Keratinocyte (primary cell): ENCODE measurements at regions not wholly inside any gene's neighbourhood (a gene's known extent, or its start where the extent isn't known, plus 50 kb on each side); places are given as distances from the start of the nearest gene placed in this dataset.
A peak's percentile ranks its signal among the peaks of the same experiment; 100 is the strongest.

ENCODE experiments used
- DNase-seq: peaks from one replicate; pipeline ENCODE4 v3.0.0-alpha.2; 2011; ENCODE audit warnings: low read depth, missing footprints, low spot score
- FAIRE-seq: peaks from 2 replicates; lab custom pipeline; 2011; peaks lifted over from hg19 to GRCh38; lab: Jason Lieb, UNC
- H2AFZ ChIP-seq: 2 replicates; pipeline ENCODE4 v1.6.0; 2012; ENCODE audit warnings: low read length, control low read depth, inconsistent platforms; ENCODE audit not compliant: control insufficient read depth
- H3K27ac ChIP-seq: 2 replicates; pipeline ENCODE4 v1.5.1; 2011; ENCODE audit warnings: low read length; ENCODE audit not compliant: control insufficient read depth, insufficient read depth
- H3K27me3 ChIP-seq: 3 replicates; pipeline ENCODE4 v1.6.0; 2011; ENCODE audit warnings: low read length; ENCODE audit not compliant: control insufficient read depth, insufficient read depth; ENCODE audit errors: extremely low read depth
- H3K36me3 ChIP-seq, 2 experiments: 2 replicates in 1 of 2; 3 replicates in 1 of 2; pipeline ENCODE4 v1.5.1; 2011; ENCODE audit warnings: low read length in 2 of 2, mild to moderate bottlenecking in 1 of 2; ENCODE audit not compliant: control insufficient read depth in 2 of 2, insufficient read depth in 2 of 2; ENCODE audit errors: extremely low read depth in 1 of 2
- H3K4me1 ChIP-seq: 3 replicates; pipeline ENCODE4 v1.5.1; 2011; ENCODE audit warnings: low read length; ENCODE audit not compliant: control insufficient read depth, insufficient read depth; ENCODE audit errors: extremely low read depth
- H3K4me2 ChIP-seq: 3 replicates; pipeline ENCODE4 v1.6.0; 2011; ENCODE audit warnings: low read depth, low read length; ENCODE audit not compliant: control insufficient read depth, insufficient read depth; ENCODE audit errors: extremely low read depth
- H3K4me3 ChIP-seq, 3 experiments: fragments of 200-600 bp in 1 of 3; sonication (generic) in 1 of 3; 2 replicates in 2 of 3; 3 replicates in 1 of 3; pipeline ENCODE4 v1.5.1; 2011 to 2016; ENCODE audit warnings: low read length in 3 of 3, mild to moderate bottlenecking in 3 of 3, control low read depth in 2 of 3, inconsistent platforms in 1 of 3, low read depth in 1 of 3, mixed read lengths in 1 of 3, mixed run types in 1 of 3, moderate library complexity in 1 of 3; ENCODE audit not compliant: control insufficient read depth in 2 of 3, insufficient read depth in 2 of 3; ENCODE audit errors: extremely low read depth in 1 of 3
- H3K79me2 ChIP-seq: 2 replicates; pipeline ENCODE4 v1.6.0; 2012; ENCODE audit warnings: low read length; ENCODE audit not compliant: control insufficient read depth, insufficient read depth
- H3K9ac ChIP-seq: 3 replicates; pipeline ENCODE4 v1.6.0; 2011; ENCODE audit warnings: low read length; ENCODE audit not compliant: control insufficient read depth, insufficient read depth; ENCODE audit errors: extremely low read depth
- H3K9me1 ChIP-seq: 3 replicates; pipeline ENCODE4 v1.6.0; 2011; ENCODE audit warnings: low read length; ENCODE audit not compliant: control insufficient read depth, insufficient read depth; ENCODE audit errors: extremely low read depth
- H3K9me3 ChIP-seq: 2 replicates; pipeline ENCODE4 v1.5.1; 2012; ENCODE audit warnings: low read depth, low read length; ENCODE audit not compliant: control insufficient read depth
- H4K20me1 ChIP-seq: 3 replicates; pipeline ENCODE4 v1.6.0; 2011; ENCODE audit warnings: low read length; ENCODE audit not compliant: control insufficient read depth, insufficient read depth; ENCODE audit errors: extremely low read depth
- EZH2 ChIP-seq: IDR thresholded peaks from one replicate; pipeline ENCODE4 v1.6.1; 2012; ENCODE audit warnings: inconsistent platforms, mild to moderate bottlenecking, low read length, moderate library complexity
- dilution Hi-C: fragments of 300-500 bp; cut with MboI; formaldehyde crosslinking; loops from one replicate; pipeline ENCODE4 v1.7.0; 2020; ENCODE audit warnings: low sequenced_read_pairs; ENCODE audit not compliant: extremely low pct_ligation_motif_present
- TF ChIP-seq, protein P1 (sequence below), 3 experiments: IDR thresholded peaks in 1 of 3; conservative IDR thresholded peaks in 1 of 3; optimal IDR thresholded peaks in 1 of 3; 2 replicates in 2 of 3; 3 replicates in 1 of 3; pipeline versions ENCODE3 to v1.5.1; 2011; ENCODE audit warnings: low read length in 3 of 3, mild to moderate bottlenecking in 3 of 3, moderate library complexity in 2 of 3, control low read depth in 1 of 3, inconsistent platforms in 1 of 3; ENCODE audit not compliant: insufficient read depth in 2 of 3; ENCODE audit errors: extremely low read depth in 1 of 3

DNA sequence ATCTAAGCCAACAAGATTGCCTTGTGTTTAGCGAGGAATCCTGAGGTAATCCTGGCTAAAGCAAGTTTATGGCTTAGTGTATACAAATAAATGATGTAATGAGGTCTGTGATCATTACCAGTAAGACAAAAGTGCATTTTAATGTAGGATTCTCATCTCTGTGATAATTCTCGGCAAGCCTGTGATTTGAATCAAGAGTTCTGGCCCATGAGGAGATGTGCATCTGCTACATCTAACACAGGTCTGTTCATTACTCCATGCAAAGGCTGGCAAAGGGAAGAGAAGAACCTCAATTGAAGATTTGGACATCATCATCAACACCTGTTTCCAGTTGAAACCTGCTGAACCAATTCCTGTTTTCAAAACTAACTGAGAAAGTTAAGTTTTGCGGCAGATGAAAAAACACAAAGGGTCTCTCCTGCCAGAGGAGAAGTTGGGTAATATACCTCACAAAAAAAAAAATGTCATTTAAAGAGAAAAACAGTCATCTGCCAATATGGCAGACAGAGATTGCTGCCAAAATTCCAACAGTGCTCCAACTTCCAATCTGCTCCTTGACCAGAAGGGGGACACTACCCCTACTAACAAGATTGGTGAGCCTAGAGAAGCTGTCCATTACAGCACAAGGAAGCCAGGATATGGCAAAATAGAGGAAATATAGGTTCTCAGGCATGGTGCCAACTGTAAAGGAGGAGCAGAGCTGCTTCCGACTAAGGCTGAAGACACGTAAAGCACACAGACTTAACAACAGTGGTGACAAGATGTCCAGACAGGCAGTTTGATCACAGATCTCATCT is 453.7 kb downstream of the TTLL7 start:
- no peaks in the 10 kb centered on the region for H3K36me3 ChIP-seq
- no peaks in the 10 kb centered on the region for H3K79me2 ChIP-seq
- no peak overlapping the region for H3K4me3 ChIP-seq
- no peak overlapping the region for H3K4me2 ChIP-seq
- FAIRE-seq (no peak), DNase-seq (no peak)
- H3K9ac ChIP-seq = no peak overlapping the region
- H2AFZ ChIP-seq = no peak overlapping the region
- no peaks in the 10 kb centered on the region for H3K9me3 ChIP-seq
- no peaks in the 10 kb centered on the region for H3K9me1 ChIP-seq
- dilution Hi-C loops = no loop called here
- H3K27me3 ChIP-seq = no peaks in the 10 kb centered on the region
- no peaks in the 10 kb centered on the region for H3K4me1 ChIP-seq
- no peak overlapping the region for H3K27ac ChIP-seq
- TF ChIP-seq, protein P1, sequence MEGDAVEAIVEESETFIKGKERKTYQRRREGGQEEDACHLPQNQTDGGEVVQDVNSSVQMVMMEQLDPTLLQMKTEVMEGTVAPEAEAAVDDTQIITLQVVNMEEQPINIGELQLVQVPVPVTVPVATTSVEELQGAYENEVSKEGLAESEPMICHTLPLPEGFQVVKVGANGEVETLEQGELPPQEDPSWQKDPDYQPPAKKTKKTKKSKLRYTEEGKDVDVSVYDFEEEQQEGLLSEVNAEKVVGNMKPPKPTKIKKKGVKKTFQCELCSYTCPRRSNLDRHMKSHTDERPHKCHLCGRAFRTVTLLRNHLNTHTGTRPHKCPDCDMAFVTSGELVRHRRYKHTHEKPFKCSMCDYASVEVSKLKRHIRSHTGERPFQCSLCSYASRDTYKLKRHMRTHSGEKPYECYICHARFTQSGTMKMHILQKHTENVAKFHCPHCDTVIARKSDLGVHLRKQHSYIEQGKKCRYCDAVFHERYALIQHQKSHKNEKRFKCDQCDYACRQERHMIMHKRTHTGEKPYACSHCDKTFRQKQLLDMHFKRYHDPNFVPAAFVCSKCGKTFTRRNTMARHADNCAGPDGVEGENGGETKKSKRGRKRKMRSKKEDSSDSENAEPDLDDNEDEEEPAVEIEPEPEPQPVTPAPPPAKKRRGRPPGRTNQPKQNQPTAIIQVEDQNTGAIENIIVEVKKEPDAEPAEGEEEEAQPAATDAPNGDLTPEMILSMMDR (optimal IDR thresholded peaks at IDR 0.05 in 1 of 3, IDR thresholded peaks at IDR 0.05 in 1 of 3, conservative IDR thresholded peaks at IDR 0.05 in 1 of 3; ENCODE audit: extremely low read depth in 1 of 3, insufficient read depth in 2 of 3, low read length in 3 of 3) = peak in 1 of 3 experiments; percentile 14
- TF ChIP-seq EZH2 = no peak
- no peaks in the 10 kb centered on the region for H4K20me1 ChIP-seq

DNA sequence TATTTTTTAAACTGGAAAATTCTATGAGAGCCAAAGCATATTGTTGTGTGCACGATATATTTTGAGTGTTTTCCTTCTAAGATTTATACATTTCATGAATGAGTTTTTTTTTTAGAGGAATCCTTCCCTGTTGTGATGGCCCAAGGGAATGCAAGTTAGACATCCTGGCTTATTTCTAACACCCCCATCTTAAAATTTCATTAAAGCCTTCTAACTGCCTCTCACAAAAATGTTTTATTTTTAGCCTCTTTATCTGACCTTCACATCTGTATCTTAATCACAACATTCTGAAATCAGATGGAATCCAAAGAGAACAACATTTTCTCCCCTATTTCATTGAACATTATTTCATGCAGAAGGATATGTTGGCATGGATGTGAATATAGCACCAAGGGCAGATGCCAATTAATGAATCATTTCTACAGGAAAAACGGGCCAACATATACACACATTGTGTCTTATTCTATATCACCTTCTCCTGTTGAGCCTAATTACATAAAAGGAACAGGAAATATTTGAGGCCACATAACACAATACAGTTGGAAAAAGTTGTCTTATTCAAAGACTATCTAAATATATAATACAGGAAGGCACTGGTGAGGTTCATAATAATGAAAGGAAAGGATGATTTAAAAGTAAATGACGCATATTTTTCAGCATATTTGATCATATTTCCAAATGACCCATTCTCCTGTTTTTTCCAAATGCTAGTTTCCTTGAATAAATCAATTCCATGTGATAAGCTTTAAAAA is 455.5 kb downstream of the TTLL7 start:
- TF ChIP-seq, protein P1 (optimal IDR thresholded peaks at IDR 0.05 in 1 of 3, IDR thresholded peaks at IDR 0.05 in 1 of 3, conservative IDR thresholded peaks at IDR 0.05 in 1 of 3; ENCODE audit: extremely low read depth in 1 of 3, insufficient read depth in 2 of 3, low read length in 3 of 3) = no peak
- no peak for TF ChIP-seq EZH2

More for the DNA sequence above, 455.5 kb downstream of the TTLL7 start:
- H3K36me3 ChIP-seq = no peaks in the 10 kb centered on the region
- no peak overlapping the region for H3K9ac ChIP-seq
- H3K27me3 ChIP-seq = no peaks in the 10 kb centered on the region
- no peaks in the 10 kb centered on the region for H4K20me1 ChIP-seq
- no peaks in the 10 kb centered on the region for H3K79me2 ChIP-seq
- H3K9me1 ChIP-seq = no peaks in the 10 kb centered on the region
- H3K4me2 ChIP-seq = no peak overlapping the region
- DNase-seq (no peak), FAIRE-seq (no peak)
- H3K4me1 ChIP-seq = no peaks in the 10 kb centered on the region
- no peak overlapping the region for H2AFZ ChIP-seq
- dilution Hi-C loops = no loop called here
- H3K9me3 ChIP-seq = no peaks in the 10 kb centered on the region
- no peak overlapping the region for H3K4me3 ChIP-seq
- H3K27ac ChIP-seq = no peak overlapping the region
